Central memory CD8-positive, alpha-beta T cell (primary cell): ENCODE measurements at regions not wholly inside any gene's neighbourhood (a gene's known extent, or its start where the extent isn't known, plus 50 kb on each side); places are given as distances from the start of the nearest gene placed in this dataset.

Experiments used
- ATAC-seq: fragments of 150-1000 bp; cut with Tn5 transposase; replicated peaks from 2 replicates; pipeline ENCODE4 v1.10.0; 2022; ENCODE audit warnings: mild to moderate bottlenecking, moderate FRiP score, moderate number of reproducible peaks; ENCODE audit not compliant: poor library complexity, severe bottlenecking; ENCODE audit errors: extremely low read depth
- DNase-seq, 2 donors: peaks; one replicate each; pipeline ENCODE4 v3.0.0; 2021; ENCODE audit warnings: low spot score in 2 of 2
- H3K27ac Mint-ChIP-seq: one replicate; pipeline ENCODE4 v1.8.0; 2022; ENCODE audit warnings: low read depth, mild to moderate bottlenecking, moderate library complexity, mixed read lengths
- H3K27me3 Mint-ChIP-seq: one replicate; pipeline ENCODE4 v1.8.0; 2022; ENCODE audit warnings: mixed read lengths
- H3K36me3 Mint-ChIP-seq: one replicate; pipeline ENCODE4 v1.8.0; 2022; ENCODE audit warnings: mild to moderate bottlenecking, moderate library complexity, mixed read lengths; ENCODE audit not compliant: insufficient read depth
- H3K4me1 Mint-ChIP-seq: one replicate; pipeline ENCODE4 v1.8.0; 2022; ENCODE audit warnings: mixed read lengths
- H3K4me3 Mint-ChIP-seq: one replicate; pipeline ENCODE4 v1.8.0; 2022; ENCODE audit warnings: mild to moderate bottlenecking, moderate library complexity, mixed read lengths
- H3K9me3 Mint-ChIP-seq: one replicate; pipeline ENCODE4 v1.8.0; 2022; ENCODE audit warnings: mixed read lengths

DNA sequence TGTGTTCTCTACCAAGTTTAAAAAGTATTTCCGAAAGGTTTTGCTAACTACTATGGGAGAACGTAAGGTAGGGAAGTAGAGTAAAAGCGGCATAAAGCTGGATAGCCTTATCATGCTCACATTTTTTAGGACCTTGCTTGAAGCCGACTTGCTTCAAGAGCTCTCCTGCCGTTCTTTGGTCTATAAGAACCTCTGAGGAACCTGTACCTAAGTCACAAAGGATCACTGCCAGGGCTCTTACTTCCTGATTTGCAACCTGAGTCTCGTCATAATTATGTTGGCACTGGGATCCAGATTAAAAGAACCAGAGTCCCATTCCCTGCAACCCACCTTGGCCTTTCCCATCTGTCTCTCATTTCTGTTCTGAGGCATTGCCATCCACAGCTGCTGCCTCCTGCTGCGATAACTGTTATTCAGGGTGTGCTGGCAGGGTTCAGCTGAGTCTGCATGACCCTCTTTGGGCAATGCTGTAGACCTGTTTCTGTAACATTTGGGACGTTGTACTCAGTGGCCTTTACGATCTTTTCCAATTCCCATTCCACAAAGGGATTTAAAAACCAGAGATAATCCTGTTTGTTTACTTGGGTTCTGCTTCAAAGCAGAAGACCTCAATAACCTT lies 131.0 kb upstream of the UMPS start:
- DNase-seq, result no peak
- H3K4me3 Mint-ChIP-seq, result no peak overlapping the region
- H3K36me3 Mint-ChIP-seq, result no peaks in the 10 kb centered on the region
- no peaks in the 10 kb centered on the region for H3K4me1 Mint-ChIP-seq
- H3K27ac Mint-ChIP-seq, result no peak overlapping the region
- ATAC-seq, result no peak
- H3K27me3 Mint-ChIP-seq, result peaks cover 47% of the 10 kb centered on the region
- H3K9me3 Mint-ChIP-seq, result no peaks in the 10 kb centered on the region

DNA sequence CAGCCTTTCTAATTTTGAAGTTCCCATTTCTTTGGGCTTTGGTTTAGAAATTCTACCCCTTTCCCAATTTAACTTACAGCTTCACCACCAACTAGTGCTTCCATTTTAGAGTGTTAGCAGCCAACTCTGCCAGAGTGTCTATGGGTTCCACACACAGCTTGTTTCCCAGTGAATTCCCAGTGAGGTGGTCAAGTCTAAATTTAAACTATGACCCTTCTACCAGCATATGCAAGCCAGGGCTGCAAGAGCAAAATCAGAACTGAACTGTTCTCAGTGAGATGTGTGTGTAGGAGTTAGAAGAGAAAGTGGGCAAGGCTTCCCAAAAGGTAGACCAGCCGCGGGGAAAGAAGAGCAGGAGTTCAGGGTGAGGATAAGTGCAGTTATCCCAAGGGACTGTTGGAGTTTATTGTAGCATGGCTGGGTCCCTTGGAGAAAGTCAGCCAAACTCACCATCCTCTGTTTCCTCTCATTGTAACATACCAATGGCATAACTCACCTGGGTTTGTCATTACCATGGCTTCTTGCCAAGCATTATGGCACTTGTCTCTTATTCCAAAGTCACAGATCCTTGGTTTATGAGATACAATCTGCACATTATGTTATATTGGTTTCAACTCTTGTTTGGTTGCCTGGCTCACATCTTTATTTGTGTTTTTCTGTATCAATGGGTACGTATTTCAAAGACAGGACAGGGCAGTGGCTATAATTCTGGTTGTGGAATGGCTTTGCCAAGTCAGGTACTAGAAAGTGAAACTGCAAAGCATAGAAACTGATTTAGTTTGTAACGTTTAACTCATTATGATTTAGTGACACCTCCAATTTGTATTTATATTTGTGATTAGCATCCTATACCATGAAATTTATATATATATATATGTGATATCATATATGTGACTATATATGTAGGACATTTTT lies 130.2 kb upstream of the UMPS start:
- no peak for DNase-seq
- Mint-ChIP-seq H3K4me3 (no peak overlapping the region), H3K9me3 (no peaks in the 10 kb centered on the region), H3K4me1 (no peaks in the 10 kb centered on the region), H3K36me3 (no peaks in the 10 kb centered on the region), H3K27me3 (peaks cover 44% of the 10 kb centered on the region), H3K27ac (no peak overlapping the region)
- no peak for ATAC-seq

DNA sequence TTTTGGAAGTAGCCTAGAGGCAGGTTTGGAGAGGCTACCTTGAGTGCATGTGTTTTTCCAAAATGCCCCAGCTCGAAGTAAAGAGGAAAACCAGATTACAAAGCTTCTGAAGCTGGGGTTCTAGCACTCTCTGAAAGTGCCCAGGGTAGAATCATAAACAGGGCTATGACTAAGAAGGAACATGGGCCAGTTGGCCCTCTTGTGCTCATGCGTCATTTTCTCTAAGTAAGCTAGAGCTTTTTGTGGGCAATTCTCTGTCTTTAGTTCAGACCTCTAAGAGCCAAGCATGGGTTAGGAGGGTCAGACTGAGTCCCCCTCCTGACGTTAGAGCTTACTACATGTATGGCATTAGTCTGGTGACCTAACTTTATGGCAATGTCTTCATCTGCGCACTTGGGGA lies 129.5 kb upstream of the UMPS start:
- Mint-ChIP-seq H3K4me1 (no peaks in the 10 kb centered on the region), H3K9me3 (no peaks in the 10 kb centered on the region), H3K27ac (no peak overlapping the region), H3K27me3 (peaks cover 44% of the 10 kb centered on the region), H3K4me3 (no peak overlapping the region), H3K36me3 (no peaks in the 10 kb centered on the region)
- ATAC-seq, result no peak
- DNase-seq, result no peak

DNA sequence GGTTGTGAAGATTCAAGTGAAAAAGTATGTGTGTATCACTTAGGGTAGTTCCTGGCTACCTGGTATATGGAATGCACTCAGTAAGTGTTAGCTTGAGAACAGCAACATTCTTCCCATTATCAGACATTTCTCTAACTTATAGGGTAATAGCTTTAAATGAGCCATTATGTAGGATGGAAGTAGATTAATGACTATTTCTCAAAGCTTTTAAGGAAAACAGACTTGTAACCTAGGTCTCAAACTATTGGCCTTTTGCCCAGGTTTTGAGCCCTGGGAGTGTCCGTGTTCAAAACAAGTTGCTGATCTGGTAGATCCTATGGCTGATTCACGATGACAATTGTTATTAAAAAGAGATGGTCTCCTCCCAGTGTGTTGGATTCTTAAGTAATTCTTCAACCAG lies 129.1 kb upstream of the UMPS start:
- Mint-ChIP-seq H3K27ac (no peak overlapping the region), H3K4me1 (no peaks in the 10 kb centered on the region), H3K27me3 (peaks cover 44% of the 10 kb centered on the region), H3K4me3 (no peak overlapping the region), H3K9me3 (no peaks in the 10 kb centered on the region), H3K36me3 (no peaks in the 10 kb centered on the region)
- no peak for ATAC-seq
- no peak for DNase-seq

DNA sequence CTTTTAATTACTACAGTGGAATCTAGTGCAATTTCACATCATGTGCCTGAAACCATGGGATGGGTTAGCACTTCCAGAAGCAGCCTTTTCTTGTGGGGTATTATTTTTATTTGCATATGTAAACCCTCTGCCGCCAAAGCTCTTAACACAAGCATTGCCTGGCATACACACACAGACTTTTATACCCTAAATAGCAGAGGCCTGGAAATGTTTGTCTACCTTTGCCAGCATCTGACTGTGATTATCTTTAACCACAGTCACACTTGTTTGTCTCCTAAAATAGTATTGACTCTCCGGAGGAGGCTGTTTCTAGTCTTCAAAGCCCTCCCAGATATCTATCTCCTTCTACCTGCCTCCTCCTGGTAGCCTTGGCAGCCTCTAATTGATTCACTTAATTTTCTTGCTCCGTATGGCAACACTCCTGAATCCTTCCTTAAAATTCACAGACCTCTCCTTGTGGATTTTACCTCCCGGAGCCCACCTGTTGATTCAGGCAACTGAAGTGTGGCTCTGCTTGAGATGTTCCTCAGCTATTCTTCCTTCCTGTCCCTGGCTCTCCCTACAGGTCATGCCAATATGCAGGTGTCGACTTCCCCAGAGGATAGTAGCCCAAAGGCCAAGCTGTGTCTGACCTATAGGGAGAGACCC lies 127.1 kb upstream of the UMPS start:
- H3K4me3 Mint-ChIP-seq, result no peak overlapping the region
- peaks cover 32% of the 10 kb centered on the region for H3K27me3 Mint-ChIP-seq
- no peaks in the 10 kb centered on the region for H3K4me1 Mint-ChIP-seq
- ATAC-seq, result no peak
- H3K27ac Mint-ChIP-seq, result no peak overlapping the region
- no peak for DNase-seq
- no peaks in the 10 kb centered on the region for H3K9me3 Mint-ChIP-seq
- H3K36me3 Mint-ChIP-seq, result no peaks in the 10 kb centered on the region

DNA sequence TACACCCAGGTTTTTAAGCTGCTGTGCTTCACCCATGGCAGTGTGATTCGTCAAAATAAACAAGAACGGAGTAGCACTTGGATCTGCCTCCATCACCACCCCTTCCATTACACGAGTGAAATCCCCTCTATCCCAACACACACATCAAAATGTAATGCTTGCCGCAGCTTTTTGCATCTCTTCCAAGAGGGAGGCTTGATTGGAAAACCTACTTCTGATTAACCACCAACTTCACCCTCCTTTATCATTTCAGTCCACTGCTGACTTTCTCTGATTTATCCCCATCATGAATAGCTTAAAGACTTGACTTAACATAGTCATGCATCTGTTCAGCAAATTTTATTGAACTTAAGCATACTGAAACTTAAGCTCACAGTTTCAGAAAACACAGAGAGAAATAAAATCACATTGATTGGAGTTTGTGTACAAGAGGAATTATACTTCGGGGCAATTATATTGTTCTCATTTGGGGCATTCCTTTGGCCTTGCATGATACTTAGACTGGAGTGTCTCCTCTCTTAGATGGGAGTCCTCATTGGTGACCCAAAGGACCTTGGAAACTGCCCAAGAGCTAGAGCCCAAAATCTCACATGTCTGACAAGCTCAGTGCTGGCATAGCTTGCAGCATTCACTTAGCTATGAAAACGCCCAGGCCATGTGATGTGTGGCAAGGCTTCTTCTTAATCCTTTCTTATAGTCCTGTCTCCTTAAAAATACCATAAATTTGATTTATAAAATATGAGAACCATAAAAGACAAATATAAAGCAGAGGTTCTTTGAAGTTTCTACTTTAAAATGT lies 124.3 kb upstream of the UMPS start:
- Mint-ChIP-seq H3K27me3 (peaks cover 24% of the 10 kb centered on the region), H3K4me3 (no peak overlapping the region), H3K4me1 (no peaks in the 10 kb centered on the region), H3K9me3 (no peaks in the 10 kb centered on the region), H3K36me3 (no peaks in the 10 kb centered on the region), H3K27ac (no peak overlapping the region)
- DNase-seq (no peak), ATAC-seq (no peak)

DNA sequence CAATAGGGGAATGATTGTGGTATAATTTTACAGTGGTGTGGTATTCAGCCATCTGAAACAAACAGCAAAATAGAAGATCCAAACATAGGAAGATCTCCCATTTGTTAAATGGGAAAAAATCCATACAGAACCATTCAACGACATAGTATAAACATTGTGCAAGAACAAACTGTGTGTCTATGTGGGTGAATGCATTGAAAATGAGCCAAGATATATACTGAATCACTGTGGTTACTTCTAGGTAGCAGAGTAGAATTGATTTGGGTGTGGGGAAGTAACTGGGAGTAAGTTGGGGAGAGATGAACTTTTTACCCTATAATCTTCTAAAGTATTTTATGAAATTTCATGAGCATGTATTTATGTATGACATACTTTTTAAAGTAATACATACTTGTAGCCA lies 123.1 kb upstream of the UMPS start:
- Mint-ChIP-seq H3K9me3 (no peaks in the 10 kb centered on the region), H3K4me1 (no peaks in the 10 kb centered on the region), H3K4me3 (no peak overlapping the region), H3K36me3 (no peaks in the 10 kb centered on the region), H3K27ac (no peak overlapping the region), H3K27me3 (peaks cover 18% of the 10 kb centered on the region)
- DNase-seq (no peak), ATAC-seq (no peak)

DNA sequence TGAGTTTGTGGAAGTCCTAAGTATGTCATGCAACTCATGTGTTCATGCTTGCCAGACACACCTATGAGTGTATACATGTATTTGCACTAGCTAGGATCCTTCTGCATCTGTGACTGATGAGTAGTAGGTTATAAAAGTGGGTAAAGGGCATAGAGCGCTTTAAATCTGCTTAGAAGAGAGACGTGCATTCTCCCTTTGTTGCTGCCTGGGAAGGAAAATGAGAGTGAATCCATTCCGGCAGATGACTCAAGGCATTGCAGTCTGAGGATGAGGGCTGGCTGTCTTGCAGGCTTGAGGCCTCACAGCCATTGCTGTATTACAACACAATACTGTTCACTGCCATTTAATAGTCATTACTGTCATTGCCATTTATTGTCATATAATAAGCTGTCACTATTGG lies 120.8 kb upstream of the UMPS start:
- Mint-ChIP-seq H3K27ac (no peak overlapping the region), H3K4me1 (no peaks in the 10 kb centered on the region), H3K27me3 (no peaks in the 10 kb centered on the region), H3K9me3 (no peaks in the 10 kb centered on the region), H3K36me3 (no peaks in the 10 kb centered on the region), H3K4me3 (no peak overlapping the region)
- DNase-seq (no peak), ATAC-seq (no peak)

DNA sequence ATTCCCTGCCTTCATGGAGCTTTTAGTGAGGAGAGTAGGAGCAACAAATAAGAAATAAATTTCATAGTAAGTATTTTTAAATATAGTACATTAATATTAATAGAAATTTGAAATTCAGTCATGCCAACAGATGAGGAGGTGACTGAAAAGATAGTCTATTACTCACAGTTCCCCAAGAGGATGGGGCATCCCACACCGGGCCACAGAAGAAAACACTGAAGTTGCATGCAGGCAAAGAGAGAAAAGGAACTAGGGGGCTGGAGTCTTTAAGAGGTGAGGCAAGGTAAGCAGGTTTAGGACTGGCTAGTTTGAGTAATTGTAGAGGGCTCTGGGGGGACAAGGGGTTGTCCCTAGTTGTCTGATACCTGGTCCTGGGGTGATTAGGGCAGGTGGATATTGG lies 120.1 kb upstream of the UMPS start:
- Mint-ChIP-seq H3K27me3 (peaks cover 3% of the 10 kb centered on the region), H3K36me3 (no peaks in the 10 kb centered on the region), H3K9me3 (no peaks in the 10 kb centered on the region), H3K4me3 (no peak overlapping the region), H3K27ac (no peak overlapping the region), H3K4me1 (no peaks in the 10 kb centered on the region)
- DNase-seq (no peak), ATAC-seq (no peak)

DNA sequence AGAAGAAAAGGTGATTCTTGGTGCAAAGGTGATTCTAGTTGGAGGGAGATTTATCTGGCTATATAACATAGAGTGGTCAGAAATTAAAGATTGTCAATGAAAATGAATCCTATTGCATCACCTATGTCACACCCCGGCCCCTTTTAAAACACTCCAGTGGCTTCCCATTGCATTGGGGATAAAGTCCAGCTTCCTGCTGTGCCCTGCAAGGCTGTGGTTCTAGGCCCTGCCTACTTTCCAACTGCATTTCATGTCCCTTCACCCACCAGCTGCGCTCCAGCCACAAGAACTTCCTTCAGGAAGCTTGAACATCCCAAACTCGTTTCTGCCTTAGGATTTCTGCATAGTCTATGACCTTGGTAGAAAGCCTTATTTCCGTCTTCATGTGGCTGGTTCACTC lies 118.7 kb upstream of the UMPS start:
- peaks cover 6% of the 10 kb centered on the region for H3K4me1 Mint-ChIP-seq
- H3K36me3 Mint-ChIP-seq, result no peaks in the 10 kb centered on the region
- no peak overlapping the region for H3K27ac Mint-ChIP-seq
- no peak overlapping the region for H3K4me3 Mint-ChIP-seq
- DNase-seq (no peak), ATAC-seq (no peak)
- H3K27me3 Mint-ChIP-seq, result peaks cover 9% of the 10 kb centered on the region
- H3K9me3 Mint-ChIP-seq, result no peaks in the 10 kb centered on the region

DNA sequence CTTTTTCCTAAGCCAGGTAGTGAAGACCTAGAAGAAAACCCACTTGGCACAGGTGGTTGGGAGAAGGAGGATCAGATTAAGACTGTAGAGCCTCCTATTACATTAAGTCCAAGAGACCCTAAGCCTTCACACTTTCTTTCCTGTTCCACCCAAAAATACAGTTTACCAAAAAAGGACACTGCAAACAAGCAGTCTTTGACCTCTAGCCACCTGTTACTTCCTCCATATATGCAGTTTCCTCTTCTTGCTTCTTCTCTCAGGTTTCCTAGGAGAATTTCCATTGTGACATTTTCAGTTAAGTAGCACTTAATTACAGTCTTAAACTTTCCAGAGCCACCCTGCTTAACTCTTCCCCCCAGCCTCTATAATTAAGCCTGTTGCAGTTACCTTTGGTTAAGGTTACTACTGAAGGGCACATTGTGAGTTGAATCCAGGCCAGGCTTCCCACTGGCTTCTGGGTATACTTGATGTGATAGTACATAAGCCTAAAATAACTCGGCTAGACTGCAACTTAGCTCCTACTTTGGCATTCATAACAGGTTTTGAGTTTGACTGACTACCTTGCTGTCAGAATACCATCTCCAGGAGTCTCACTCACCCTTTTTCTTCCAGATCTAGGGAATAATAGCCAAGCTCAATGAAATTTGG lies 114.2 kb upstream of the UMPS start:
- Mint-ChIP-seq H3K27ac (no peak overlapping the region), H3K27me3 (peaks cover 9% of the 10 kb centered on the region), H3K9me3 (no peaks in the 10 kb centered on the region), H3K4me1 (peaks cover 20% of the 10 kb centered on the region), H3K36me3 (no peaks in the 10 kb centered on the region), H3K4me3 (no peak overlapping the region)
- ATAC-seq (no peak), DNase-seq (no peak)

DNA sequence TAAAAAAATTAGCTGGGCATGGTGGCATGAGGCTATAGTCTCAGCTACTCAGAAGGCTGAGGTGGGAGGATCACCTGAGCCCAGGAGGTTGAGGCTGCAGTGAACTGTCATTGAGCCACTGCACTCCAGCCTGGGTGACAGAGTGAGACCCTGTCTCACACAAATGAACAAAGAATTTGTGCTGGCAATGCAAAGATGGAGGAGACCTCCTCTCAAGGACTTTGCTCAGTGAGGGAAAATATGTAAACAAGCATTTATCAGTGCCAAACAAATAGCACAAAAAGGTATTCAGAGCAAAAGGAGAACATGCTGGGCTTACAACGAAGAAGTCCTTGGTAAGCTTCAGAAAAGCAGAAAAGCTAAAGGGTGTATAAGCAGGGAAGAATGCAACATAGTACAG lies 113.1 kb upstream of the UMPS start:
- no peak overlapping the region for H3K27ac Mint-ChIP-seq
- DNase-seq (no peak), ATAC-seq (no peak)
- H3K4me1 Mint-ChIP-seq, result peaks cover 20% of the 10 kb centered on the region
- H3K36me3 Mint-ChIP-seq, result no peaks in the 10 kb centered on the region
- H3K27me3 Mint-ChIP-seq, result peaks cover 9% of the 10 kb centered on the region
- H3K9me3 Mint-ChIP-seq, result no peaks in the 10 kb centered on the region
- H3K4me3 Mint-ChIP-seq, result no peak overlapping the region
